Spleen (tissue), 11 donors: ENCODE measurements at regions not wholly inside any gene's neighbourhood (a gene's known extent, or its start where the extent isn't known, plus 50 kb on each side); places are given as distances from the start of the nearest gene placed in this dataset.

Experiments used
- DNase-seq: peaks from one replicate; pipeline ENCODE4 v3.0.0-alpha.2; 2020
- H3K27ac ChIP-seq, 8 donors: fragments of 200-600 bp; sonication (generic) in 7 of 8; 1 replicate in 4 of 8; 2 replicates in 4 of 8; pipeline versions ENCODE4 v1.5.0 to v1.8.0; 2016 to 2021; ENCODE audit warnings: inconsistent platforms in 4 of 8, mild to moderate bottlenecking in 4 of 8, moderate library complexity in 1 of 8
- H3K27me3 ChIP-seq, 7 donors: fragments of 200-600 bp; sonication (generic) in 6 of 7; replicated peaks in 1 of 7; 1 replicate in 4 of 7; 2 replicates in 3 of 7; pipeline versions ENCODE4 v1.5.0 to v1.8.0; 2016 to 2021; ENCODE audit warnings: inconsistent platforms in 3 of 7, mild to moderate bottlenecking in 1 of 7
- H3K36me3 ChIP-seq, 6 donors: fragments of 200-600 bp; sonication (generic) in 5 of 6; 1 replicate in 4 of 6; 2 replicates in 2 of 6; pipeline versions ENCODE4 v1.5.0 to v1.8.0; 2016 to 2021; ENCODE audit warnings: inconsistent platforms in 2 of 6
- H3K4me1 ChIP-seq, 6 donors: fragments of 200-600 bp; sonication (generic) in 5 of 6; 1 replicate in 3 of 6; 2 replicates in 3 of 6; pipeline versions ENCODE4 v1.5.0 to v1.8.0; 2016 to 2021; ENCODE audit warnings: inconsistent platforms in 3 of 6
- H3K4me3 ChIP-seq, 8 donors: fragments of 200-600 bp; sonication (generic) in 7 of 8; 1 replicate in 4 of 8; 2 replicates in 4 of 8; pipeline versions ENCODE4 v1.5.0 to v1.8.0; 2016 to 2021; ENCODE audit warnings: inconsistent platforms in 4 of 8, mild to moderate bottlenecking in 4 of 8, moderate library complexity in 2 of 8
- H3K9me3 ChIP-seq, 8 donors: fragments of 200-600 bp; sonication (generic) in 7 of 8; 1 replicate in 4 of 8; 2 replicates in 4 of 8; pipeline versions ENCODE4 v1.5.0 to v1.8.0; 2016 to 2021; ENCODE audit warnings: inconsistent platforms in 4 of 8
- CTCF ChIP-seq, 11 experiments: fragments of 200-600 bp in 7 of 11; fragments of 450-650 bp in 4 of 11; sonication (generic) in 4 of 11; IDR thresholded peaks in 8 of 11; conservative IDR thresholded peaks in 3 of 11; 1 replicate in 7 of 11; 2 replicates in 4 of 11; pipeline versions ENCODE4 v1.4.0 to v1.8.0; 2016 to 2021; ENCODE audit warnings: antibody characterized with exemption in 11 of 11, inconsistent platforms in 4 of 11, mild to moderate bottlenecking in 1 of 11
- POLR2A ChIP-seq, 3 donors: fragments of 450-650 bp; IDR thresholded peaks; one replicate each; pipeline ENCODE4 v1.5.1; 2017; ENCODE audit warnings: antibody characterized with exemption in 3 of 3, mild to moderate bottlenecking in 1 of 3
- POLR2AphosphoS5 ChIP-seq, 3 donors: sonication (generic); formaldehyde crosslinking; IDR thresholded peaks; one replicate each; pipeline ENCODE4 v1.5.1; 2017; ENCODE audit warnings: antibody characterized with exemption in 3 of 3
- WGBS, 5 donors: extraction: QIAGEN DNeasy Blood & Tissue Kit in 3 of 5; methylation state at CpG; one replicate each; pipeline versions ENCODE4 v1.1.5 to v1.1.7; 2013 to 2018; 5-methylcytosine and 5-hydroxymethylcytosine counted together
- intact Hi-C: fragments of 100-400 bp; cut with DNase I; formaldehyde crosslinking; loops from one replicate; pipeline ENCODE4 v1.15.0; 2023; ENCODE audit warnings: low total_unique reads
- donor health status: healthy with polysubstance abuse.
- donor health status: DM: no; HTN: no; CAD: no; lungs with moderate emphysema.
- donor health status: DM: no; HTN: no; CAD: no.
- donor health status: Bipolar disorder and iron deficiency.
- donor health status: healthy.
- donor health status: DM: no; HTN: no; CAD: no.
- donor health status: DM: yes; HTN: yes; CAD: no.

- H3K36me3 ChIP-seq = no peaks in the 10 kb centered on the region
- H3K27me3 ChIP-seq = peaks cover 0 to 10% (median 0%) of the 10 kb centered on the region in 7 donors
- H3K9me3 ChIP-seq = no peaks in the 10 kb centered on the region
- H3K4me3 ChIP-seq = no peak overlapping the region
- H3K4me1 ChIP-seq = no peaks in the 10 kb centered on the region
- intact Hi-C loops = no loop called here
- DNase-seq = no peak
- no peak overlapping the region for H3K27ac ChIP-seq
- no peak for TF ChIP-seq CTCF (IDR thresholded peaks at IDR 0.05 in 8 of 11, conservative IDR thresholded peaks at IDR 0.05 in 3 of 11)
- no peak for TF ChIP-seq POLR2AphosphoS5 (IDR thresholded peaks at IDR 0.05)
- no peak for TF ChIP-seq POLR2A (IDR thresholded peaks at IDR 0.05)
These were observed 98.4 kb upstream of the ERCC6L2 start for GRCh38 chr9:95777136-95777535.

GRCh38 chr9:95776176-95776575 lies 99.3 kb upstream of the ERCC6L2 start:
- DNase-seq = no peak
- no peak overlapping the region for H3K27ac ChIP-seq
- H3K36me3 ChIP-seq = no peaks in the 10 kb centered on the region
- intact Hi-C loops = no loop called here
- no peak overlapping the region for H3K4me3 ChIP-seq
- peaks cover 0 to 19% (median 0%) of the 10 kb centered on the region in 7 donors for H3K27me3 ChIP-seq
- H3K4me1 ChIP-seq = no peaks in the 10 kb centered on the region
- TF ChIP-seq CTCF (IDR thresholded peaks at IDR 0.05 in 8 of 11, conservative IDR thresholded peaks at IDR 0.05 in 3 of 11) (no peak), POLR2AphosphoS5 (IDR thresholded peaks at IDR 0.05) (no peak), POLR2A (IDR thresholded peaks at IDR 0.05) (no peak)
- H3K9me3 ChIP-seq = no peaks in the 10 kb centered on the region

GRCh38 chr9:95775191-95775590 lies 100.3 kb upstream of the ERCC6L2 start:
- no peaks in the 10 kb centered on the region for H3K9me3 ChIP-seq
- no peaks in the 10 kb centered on the region for H3K36me3 ChIP-seq
- no peak for TF ChIP-seq POLR2AphosphoS5 (IDR thresholded peaks at IDR 0.05)
- no peak for TF ChIP-seq POLR2A (IDR thresholded peaks at IDR 0.05)
- no peak for TF ChIP-seq CTCF (IDR thresholded peaks at IDR 0.05 in 8 of 11, conservative IDR thresholded peaks at IDR 0.05 in 3 of 11)
- 89 to 94% (median 93%) methylated on average over 5 of the region's 5 CpGs for WGBS, 5 donors
- H3K4me1 ChIP-seq = no peaks in the 10 kb centered on the region
- peaks cover 0 to 29% (median 0%) of the 10 kb centered on the region in 7 donors for H3K27me3 ChIP-seq
- no peak overlapping the region for H3K4me3 ChIP-seq
- no peak overlapping the region for H3K27ac ChIP-seq
- intact Hi-C loops = no loop called here
- DNase-seq = no peak

- Histone ChIP-seq H3K4me1 (no peaks in the 10 kb centered on the region), H3K27me3 (peaks cover 0 to 29% (median 0%) of the 10 kb centered on the region in 7 donors), H3K9me3 (no peaks in the 10 kb centered on the region), H3K36me3 (no peaks in the 10 kb centered on the region), H3K4me3 (no peak overlapping the region), H3K27ac (peak overlapping the region in 1 of 8 donors; percentile 15)
- 67 to 81% (median 77%) methylated on average over 3 of the region's 3 CpGs for WGBS, 5 donors
- no peak for DNase-seq
- no peak for TF ChIP-seq POLR2AphosphoS5 (IDR thresholded peaks at IDR 0.05)
- no peak for TF ChIP-seq POLR2A (IDR thresholded peaks at IDR 0.05)
- TF ChIP-seq CTCF (IDR thresholded peaks at IDR 0.05 in 8 of 11, conservative IDR thresholded peaks at IDR 0.05 in 3 of 11) = no peak
- intact Hi-C loops = no loop called here
These were observed 102.5 kb upstream of the ERCC6L2 start for GRCh38 chr9:95773053-95773418.
